ENCODE measurements at regions not wholly inside any gene's neighbourhood (a gene's known extent, or its start where the extent isn't known, plus 50 kb on each side); places are given as distances from the start of the nearest gene placed in this dataset.

DNA sequence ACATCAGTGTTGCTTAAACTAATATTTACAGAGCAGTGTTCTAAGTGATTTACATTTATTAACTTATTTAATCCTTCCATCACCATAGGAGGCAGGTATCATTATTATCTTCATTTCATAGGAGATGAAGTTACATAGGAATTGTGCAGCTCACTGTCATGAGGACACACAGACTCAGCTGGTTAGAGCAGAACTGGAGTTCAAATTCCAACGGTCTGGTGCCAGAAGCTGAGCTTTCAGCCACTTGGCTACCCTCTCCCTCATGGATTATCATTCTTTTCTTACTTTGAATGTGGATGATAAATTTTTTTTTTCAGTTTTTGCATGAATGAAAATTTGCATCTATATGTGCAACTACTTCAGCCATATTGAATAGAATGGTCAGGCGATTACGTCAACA lies 86.0 kb upstream of the LRIG1 start:
- no peak for DNase-seq
- peaks cover 0 to 21% (median 12%) of the 10 kb centered on the region in 7 donors for H3K4me1 Mint-ChIP-seq
- H3K9me3 Mint-ChIP-seq, result peaks cover 0 to 2% (median 0%) of the 10 kb centered on the region in 11 donors
- peaks cover 0 to 27% (median 11%) of the 10 kb centered on the region in 5 donors for H3K27me3 Mint-ChIP-seq
- Histone ChIP-seq H3K27ac (ENCODE audit: low read depth, low read length) (no peak overlapping the region), H3K9me3 (ENCODE audit: control insufficient read depth in 2 of 3, low read length in 3 of 3) (no peaks in the 10 kb centered on the region), H3K4me1 (ENCODE audit: control insufficient read depth in 2 of 2, insufficient read depth in 2 of 2, low read length in 2 of 2) (peaks cover 7 to 24% of the 10 kb centered on the region in 2 donors), H3K27me3 (ENCODE audit: control insufficient read depth in 2 of 2, insufficient read depth in 2 of 2, low read length in 2 of 2) (peaks cover 0 to 19% of the 10 kb centered on the region in 2 donors), H3K36me3 (ENCODE audit: control insufficient read depth in 2 of 3, insufficient read depth in 3 of 3, low read length in 3 of 3) (no peaks in the 10 kb centered on the region), H3K4me3 (ENCODE audit: low read length) (no peak overlapping the region)
- H3K4me3 Mint-ChIP-seq, result no peak overlapping the region
- ChIA-PET CTCF (no interaction called here), POLR2A (no interaction called here)
- ATAC-seq, result no peak
- intact Hi-C loops (cut with micrococcal nuclease), result loop anchor here in 1 of 2 donors (10.0 kb wide), 1 partner anchor 182 kb away; no protein-coding TSS in a partner anchor
- no peaks in the 10 kb centered on the region for H3K36me3 Mint-ChIP-seq
- no peak overlapping the region for H3K27ac Mint-ChIP-seq

DNA sequence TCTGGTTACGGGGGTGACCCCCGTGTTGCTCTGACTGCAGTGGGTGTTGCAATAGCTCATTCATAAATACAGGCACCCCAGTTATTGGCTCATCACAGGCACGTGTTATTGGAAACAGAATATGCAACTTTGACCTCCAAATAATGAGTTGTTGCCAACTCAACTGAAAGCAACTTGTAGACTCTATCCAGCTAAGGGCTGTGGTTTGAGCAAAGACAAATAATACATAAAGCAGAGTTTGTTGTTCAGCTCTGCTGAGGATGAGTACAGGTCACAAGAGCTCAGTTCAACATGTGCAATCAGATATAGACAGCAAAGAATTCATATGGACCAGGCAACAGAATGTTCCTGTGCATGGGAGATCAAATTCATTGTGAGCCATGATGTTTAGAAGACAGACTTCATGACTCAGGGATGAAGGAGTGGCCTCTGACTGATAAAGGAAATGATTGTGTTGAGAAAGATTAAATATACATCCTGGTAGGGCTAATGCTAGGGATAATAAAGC lies 87.6 kb upstream of the LRIG1 start:
- H3K4me3 Mint-ChIP-seq, result no peak overlapping the region
- DNase-seq, result no peak
- H3K9me3 ChIP-seq (ENCODE audit: control insufficient read depth in 2 of 3, low read length in 3 of 3), result no peaks in the 10 kb centered on the region
- ChIA-PET POLR2A (interaction anchor here (0.7 kb wide), 1 partner anchor 97 kb away, joined by 3 read pairs; no protein-coding TSS in a partner anchor), CTCF (interaction anchor here (0.6 kb wide), 1 partner anchor 89 kb away, joined by 6 read pairs; no protein-coding TSS in a partner anchor)
- H3K4me1 ChIP-seq (ENCODE audit: control insufficient read depth in 2 of 2, insufficient read depth in 2 of 2, low read length in 2 of 2), result peaks cover 2 to 9% of the 10 kb centered on the region in 2 donors
- peaks cover 0 to 2% (median 0%) of the 10 kb centered on the region in 11 donors for H3K9me3 Mint-ChIP-seq
- peaks cover 0 to 19% of the 10 kb centered on the region in 2 donors for H3K27me3 ChIP-seq (ENCODE audit: control insufficient read depth in 2 of 2, insufficient read depth in 2 of 2, low read length in 2 of 2)
- no peaks in the 10 kb centered on the region for H3K36me3 Mint-ChIP-seq
- H3K27me3 Mint-ChIP-seq, result peaks cover 0 to 39% (median 11%) of the 10 kb centered on the region in 5 donors
- H3K36me3 ChIP-seq (ENCODE audit: control insufficient read depth in 2 of 3, insufficient read depth in 3 of 3, low read length in 3 of 3), result no peaks in the 10 kb centered on the region
- H3K4me1 Mint-ChIP-seq, result peaks cover 0 to 12% (median 7%) of the 10 kb centered on the region in 7 donors
- H3K4me3 ChIP-seq (ENCODE audit: low read length), result no peak overlapping the region
- no peak overlapping the region for H3K27ac Mint-ChIP-seq
- intact Hi-C loops (cut with micrococcal nuclease), result loop anchor here in 1 of 2 donors (10.0 kb wide), 1 partner anchor 184 kb away; no protein-coding TSS in a partner anchor
- H3K27ac ChIP-seq (ENCODE audit: low read depth, low read length), result no peak overlapping the region
- no peak for ATAC-seq

DNA sequence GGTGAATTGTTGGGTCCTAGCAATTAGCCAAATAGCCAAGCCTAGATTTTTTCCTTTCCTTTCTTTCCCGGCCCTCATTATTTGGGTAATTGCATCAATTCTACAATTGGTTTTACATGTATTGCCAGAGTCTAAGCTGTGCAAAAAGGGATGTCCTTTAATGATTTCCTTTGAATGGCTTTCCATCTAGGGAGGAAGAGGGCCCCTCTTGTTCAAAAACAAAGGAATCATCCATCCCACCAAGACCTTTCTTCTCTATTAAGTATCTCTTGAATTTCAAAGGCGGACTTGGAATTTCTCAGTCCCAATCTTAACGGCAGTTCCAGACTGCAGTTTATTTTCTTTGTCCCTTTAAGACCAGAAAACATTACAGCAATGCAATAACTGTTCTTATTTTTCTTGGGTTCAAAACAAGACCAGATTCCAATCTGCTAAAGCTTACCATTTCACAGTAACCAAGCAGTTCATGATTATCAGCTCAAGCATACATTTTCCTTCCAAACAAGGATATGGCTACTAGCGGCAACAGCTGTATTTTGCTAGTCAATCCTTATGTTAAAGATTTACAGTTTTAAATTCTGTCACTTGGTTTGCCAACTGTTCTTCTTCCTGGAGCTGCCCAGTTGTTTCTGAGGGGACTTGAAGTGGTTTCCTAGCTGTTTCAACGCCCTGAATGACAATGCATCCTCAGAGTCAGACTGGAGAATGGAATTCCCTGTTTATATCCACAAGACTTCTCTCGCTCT lies 91.4 kb upstream of the LRIG1 start:
- no peak for DNase-seq
- peaks cover 0 to 5% of the 10 kb centered on the region in 2 donors for H3K27me3 ChIP-seq (ENCODE audit: control insufficient read depth in 2 of 2, insufficient read depth in 2 of 2, low read length in 2 of 2)
- ChIA-PET POLR2A (no interaction called here), CTCF (no interaction called here)
- Mint-ChIP-seq H3K36me3 (no peaks in the 10 kb centered on the region), H3K27me3 (peaks cover 0 to 43% (median 16%) of the 10 kb centered on the region in 5 donors), H3K4me1 (peaks cover 0 to 6% (median 0%) of the 10 kb centered on the region in 7 donors), H3K9me3 (peaks cover 0 to 2% (median 0%) of the 10 kb centered on the region in 11 donors), H3K27ac (no peak overlapping the region), H3K4me3 (no peak overlapping the region)
- no peak overlapping the region for H3K4me3 ChIP-seq (ENCODE audit: low read length)
- H3K9me3 ChIP-seq (ENCODE audit: control insufficient read depth in 2 of 3, low read length in 3 of 3), result no peaks in the 10 kb centered on the region
- no peak overlapping the region for H3K27ac ChIP-seq (ENCODE audit: low read depth, low read length)
- H3K4me1 ChIP-seq (ENCODE audit: control insufficient read depth in 2 of 2, insufficient read depth in 2 of 2, low read length in 2 of 2), result no peaks in the 10 kb centered on the region
- no peaks in the 10 kb centered on the region for H3K36me3 ChIP-seq (ENCODE audit: control insufficient read depth in 2 of 3, insufficient read depth in 3 of 3, low read length in 3 of 3)
- ATAC-seq, result no peak
- intact Hi-C loops (cut with micrococcal nuclease), result no loop called here

DNA sequence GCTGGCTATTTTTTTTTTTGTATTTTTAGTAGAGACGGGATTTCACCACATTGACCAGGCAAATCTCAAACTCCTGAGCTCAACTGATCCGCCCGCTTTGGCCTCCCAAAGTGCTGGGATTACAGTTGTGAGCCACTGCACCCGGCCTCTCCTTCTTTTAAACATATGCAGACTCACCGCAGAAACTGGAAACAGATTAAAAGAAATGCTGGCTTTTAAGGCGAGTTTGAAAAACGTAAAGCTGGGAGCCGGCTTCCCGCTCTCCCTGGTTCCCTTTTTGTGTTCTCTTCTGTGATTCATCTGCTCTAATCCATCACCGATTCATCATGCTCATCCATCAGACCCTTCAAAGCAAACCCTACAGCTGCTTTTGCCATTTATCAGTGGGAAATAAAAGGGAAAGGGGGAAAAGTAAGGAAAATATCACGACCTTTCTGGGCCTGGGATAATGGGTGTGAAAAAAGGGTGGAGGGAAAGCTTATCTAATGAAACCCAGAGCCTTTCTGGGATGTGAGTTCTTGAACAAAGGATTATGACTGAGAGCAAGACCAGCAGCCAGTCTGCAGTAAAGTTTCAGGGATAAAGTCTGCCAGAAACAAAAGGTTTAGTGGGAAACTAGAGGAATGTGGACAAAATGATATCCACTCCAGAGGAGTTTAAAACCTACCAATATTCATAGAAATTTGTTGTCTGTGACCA lies 92.3 kb upstream of the LRIG1 start:
- Mint-ChIP-seq H3K27me3 (peaks cover 0 to 37% (median 16%) of the 10 kb centered on the region in 5 donors), H3K27ac (no peak overlapping the region), H3K9me3 (peaks cover 0 to 2% (median 0%) of the 10 kb centered on the region in 11 donors), H3K4me1 (peaks cover 0 to 6% (median 0%) of the 10 kb centered on the region in 7 donors), H3K36me3 (no peaks in the 10 kb centered on the region), H3K4me3 (no peak overlapping the region)
- Histone ChIP-seq H3K4me1 (ENCODE audit: control insufficient read depth in 2 of 2, insufficient read depth in 2 of 2, low read length in 2 of 2) (no peaks in the 10 kb centered on the region), H3K36me3 (ENCODE audit: control insufficient read depth in 2 of 3, insufficient read depth in 3 of 3, low read length in 3 of 3) (no peaks in the 10 kb centered on the region), H3K27ac (ENCODE audit: low read depth, low read length) (no peak overlapping the region), H3K27me3 (ENCODE audit: control insufficient read depth in 2 of 2, insufficient read depth in 2 of 2, low read length in 2 of 2) (no peaks in the 10 kb centered on the region), H3K4me3 (ENCODE audit: low read length) (no peak overlapping the region), H3K9me3 (ENCODE audit: control insufficient read depth in 2 of 3, low read length in 3 of 3) (no peaks in the 10 kb centered on the region)
- CTCF ChIA-PET, result no interaction called here
- intact Hi-C loops (cut with micrococcal nuclease), result no loop called here
- ATAC-seq (no peak), DNase-seq (no peak)
- POLR2A ChIA-PET, result no interaction called here

DNA sequence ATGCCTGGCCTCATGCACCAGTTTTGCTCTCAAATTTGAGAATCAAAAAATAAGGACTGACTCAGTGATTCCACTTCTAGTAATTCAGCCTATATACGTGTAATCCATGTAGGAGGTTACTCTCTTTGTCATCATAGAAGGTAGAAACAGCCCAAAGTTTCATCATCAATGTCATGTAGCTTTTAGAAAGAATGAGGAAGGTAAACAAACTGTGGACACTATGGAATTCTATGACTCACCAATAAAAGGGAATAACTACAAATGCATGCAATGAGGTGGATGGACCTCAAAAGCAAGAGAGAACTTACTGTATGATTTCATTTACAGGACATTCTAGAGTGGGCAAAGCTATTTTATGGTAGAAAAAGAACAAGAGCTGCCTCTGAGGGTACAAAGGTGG lies 93.2 kb upstream of the LRIG1 start:
- Histone ChIP-seq H3K36me3 (ENCODE audit: control insufficient read depth in 2 of 3, insufficient read depth in 3 of 3, low read length in 3 of 3) (no peaks in the 10 kb centered on the region), H3K27ac (ENCODE audit: low read depth, low read length) (no peak overlapping the region), H3K27me3 (ENCODE audit: control insufficient read depth in 2 of 2, insufficient read depth in 2 of 2, low read length in 2 of 2) (no peaks in the 10 kb centered on the region), H3K9me3 (ENCODE audit: control insufficient read depth in 2 of 3, low read length in 3 of 3) (no peaks in the 10 kb centered on the region), H3K4me3 (ENCODE audit: low read length) (no peak overlapping the region), H3K4me1 (ENCODE audit: control insufficient read depth in 2 of 2, insufficient read depth in 2 of 2, low read length in 2 of 2) (no peaks in the 10 kb centered on the region)
- peaks cover 0 to 2% (median 0%) of the 10 kb centered on the region in 11 donors for H3K9me3 Mint-ChIP-seq
- ATAC-seq (no peak), DNase-seq (no peak)
- no peak overlapping the region for H3K4me3 Mint-ChIP-seq
- no peaks in the 10 kb centered on the region for H3K36me3 Mint-ChIP-seq
- peaks cover 0 to 6% (median 0%) of the 10 kb centered on the region in 7 donors for H3K4me1 Mint-ChIP-seq
- H3K27ac Mint-ChIP-seq, result no peak overlapping the region
- CTCF ChIA-PET, result no interaction called here
- H3K27me3 Mint-ChIP-seq, result peaks cover 0 to 34% (median 16%) of the 10 kb centered on the region in 5 donors
- POLR2A ChIA-PET, result no interaction called here
- intact Hi-C loops (cut with micrococcal nuclease), result no loop called here

DNA sequence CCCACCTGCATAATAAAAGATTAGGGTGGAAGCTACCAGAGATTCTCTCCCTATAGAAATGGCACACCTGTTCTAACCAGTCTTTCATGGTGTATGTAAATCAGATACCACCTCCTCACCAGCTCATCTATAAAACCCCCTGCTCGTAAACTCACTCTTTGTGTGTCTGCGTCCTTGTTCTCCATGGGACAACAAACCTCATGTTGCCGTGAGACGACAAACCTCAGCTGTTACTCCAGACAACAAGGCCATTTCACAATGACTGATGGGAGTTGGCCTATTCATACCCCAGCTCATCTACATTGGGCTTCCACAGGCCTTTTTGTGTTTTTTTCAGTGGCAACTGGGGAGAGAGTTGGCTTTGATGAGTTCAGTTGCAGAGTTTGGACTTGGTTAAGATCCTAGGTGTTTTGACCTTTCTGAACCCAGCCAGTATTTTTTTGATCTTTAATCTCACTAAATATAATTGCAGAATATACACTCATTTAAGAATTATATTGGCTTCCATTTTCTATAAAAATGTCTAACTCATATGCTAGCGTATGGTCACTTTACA lies 96.6 kb upstream of the LRIG1 start:
- H3K4me3 Mint-ChIP-seq, result no peak overlapping the region
- H3K4me1 Mint-ChIP-seq, result peaks cover 0 to 16% (median 9%) of the 10 kb centered on the region in 7 donors
- no peak overlapping the region for H3K4me3 ChIP-seq (ENCODE audit: low read length)
- DNase-seq (no peak), ATAC-seq (no peak)
- H3K27me3 ChIP-seq (ENCODE audit: control insufficient read depth in 2 of 2, insufficient read depth in 2 of 2, low read length in 2 of 2), result no peaks in the 10 kb centered on the region
- H3K27ac ChIP-seq (ENCODE audit: low read depth, low read length), result no peak overlapping the region
- H3K4me1 ChIP-seq (ENCODE audit: control insufficient read depth in 2 of 2, insufficient read depth in 2 of 2, low read length in 2 of 2), result peaks cover 0 to 2% of the 10 kb centered on the region in 2 donors
- no peaks in the 10 kb centered on the region for H3K36me3 ChIP-seq (ENCODE audit: control insufficient read depth in 2 of 3, insufficient read depth in 3 of 3, low read length in 3 of 3)
- no peaks in the 10 kb centered on the region for H3K36me3 Mint-ChIP-seq
- ChIA-PET CTCF (no interaction called here), POLR2A (no interaction called here)
- intact Hi-C loops (cut with micrococcal nuclease), result no loop called here
- H3K27me3 Mint-ChIP-seq, result peaks cover 0 to 17% (median 9%) of the 10 kb centered on the region in 5 donors
- peaks cover 0 to 2% (median 0%) of the 10 kb centered on the region in 11 donors for H3K9me3 Mint-ChIP-seq
- H3K27ac Mint-ChIP-seq, result no peak overlapping the region
- no peaks in the 10 kb centered on the region for H3K9me3 ChIP-seq (ENCODE audit: control insufficient read depth in 2 of 3, low read length in 3 of 3)
